ENCODE measurements at regions not wholly inside any gene's neighbourhood (a gene's known extent, or its start where the extent isn't known, plus 50 kb on each side); places are given as distances from the start of the nearest gene placed in this dataset.

GRCh38 chr12:111257435-111257902, 111.4 kb downstream of the PHETA1 start:
- FAIRE-seq: no peak
- no peaks in the 10 kb centered on the region for H3K79me2 ChIP-seq (ENCODE audit: control insufficient read depth, insufficient read depth, low read length)
- in situ Hi-C loops (cut with MboI): no loop called here
- H3K36me3 ChIP-seq (ENCODE audit: control insufficient read depth in 2 of 2, insufficient read depth in 2 of 2, low read length in 1 of 2): no peaks in the 10 kb centered on the region
- CTCF ChIA-PET: no interaction called here
- BruUV-seq (replicated peaks): no TSS peak
- RAD21 ChIA-PET (ENCODE audit: unreplicated experiment): no interaction called here
- no peak overlapping the region for H3K27ac ChIP-seq (ENCODE audit: control insufficient read depth, insufficient read depth)
- no peak for ATAC-seq
- no peaks in the 10 kb centered on the region for H3K4me1 ChIP-seq (ENCODE audit: control insufficient read depth, insufficient read depth, low read length)
- POLR2A ChIA-PET: no interaction called here
- no peaks in the 10 kb centered on the region for H3K9me3 ChIP-seq (replicated peaks; ENCODE audit: control insufficient read depth, insufficient read depth, low read length)
- TF ChIP-seq BHLHE40 (IDR thresholded peaks at IDR 0.05; ENCODE audit: borderline replicate concordance in 1 of 2, low read depth in 2 of 2, low read length in 1 of 2) (no peak), LARP7 (IDR thresholded peaks at IDR 0.05) (no peak), SUPT20H (IDR thresholded peaks at IDR 0.05; ENCODE audit: borderline replicate concordance, control insufficient read depth, low read depth, low read length) (no peak), KDM1A (IDR thresholded peaks at IDR 0.05; ENCODE audit: borderline replicate concordance) (no peak), ZNF207 (IDR thresholded peaks at IDR 0.05; ENCODE audit: borderline replicate concordance) (no peak), BMI1 (IDR thresholded peaks at IDR 0.05; ENCODE audit: borderline replicate concordance) (no peak), ZNF384 (IDR thresholded peaks at IDR 0.05; ENCODE audit: borderline replicate concordance, low read depth, low read length) (no peak), CEBPB (IDR thresholded peaks at IDR 0.05; ENCODE audit: borderline replicate concordance in 1 of 2, low read depth in 2 of 2, low read length in 2 of 2) (no peak), HCFC1 (IDR thresholded peaks at IDR 0.05; ENCODE audit: low read length) (no peak), GABPA (IDR thresholded peaks at IDR 0.05; ENCODE audit: low read depth) (no peak), SPI1 (IDR thresholded peaks at IDR 0.05; ENCODE audit: borderline replicate concordance, insufficient read depth, low read depth, low read length) (no peak), CHD1 (IDR thresholded peaks at IDR 0.05; ENCODE audit: low read depth, low read length) (no peak), SIX5 (IDR thresholded peaks at IDR 0.05; ENCODE audit: low read depth, low read length, severe bottlenecking) (no peak), CREB1 (IDR thresholded peaks at IDR 0.05; ENCODE audit: low read depth) (no peak), ESRRA (IDR thresholded peaks at IDR 0.05; ENCODE audit: low read length) (no peak), REST (IDR thresholded peaks at IDR 0.05; ENCODE audit: low read depth, low read length) (no peak)
- H3K27me3 ChIP-seq (replicated peaks in 1 of 2; ENCODE audit: control insufficient read depth in 2 of 2, insufficient read depth in 2 of 2, low read length in 1 of 2): no peaks in the 10 kb centered on the region
- H4K20me1 ChIP-seq (ENCODE audit: control insufficient read depth, insufficient read depth): no peaks in the 10 kb centered on the region
- SMC1A ChIA-PET (ENCODE audit: uncharacterized antibody, unreplicated experiment): no interaction called here
- intact Hi-C loops (cut with micrococcal nuclease; ENCODE audit: unreplicated experiment): no loop called here
- H3K4me2 ChIP-seq (ENCODE audit: control insufficient read depth, insufficient read depth): no peak overlapping the region
- DNase-seq (ENCODE audit: low read depth, low spot score): no peak
- no peak overlapping the region for H3K9ac ChIP-seq (ENCODE audit: control insufficient read depth, insufficient read depth, low read length)
- H3K4me3 ChIP-seq: no peak overlapping the region
- H2AFZ ChIP-seq (ENCODE audit: control insufficient read depth, low read depth, low read length): no peak overlapping the region
